ENCODE measurements at regions not wholly inside any gene's neighbourhood (a gene's known extent, or its start where the extent isn't known, plus 50 kb on each side); places are given as distances from the start of the nearest gene placed in this dataset.

GRCh38 chr1:24244519-24245268, 57.6 kb upstream of the IFNLR1 start:
- no peak for DNase-seq (ENCODE audit: low spot score in 2 of 2)
- intact Hi-C loops (cut with DNase I; ENCODE audit: low total_unique reads), result no loop called here
- no peak overlapping the region for H3K4me3 ChIP-seq (ENCODE audit: low read depth, poor library complexity, severe bottlenecking)
- WGBS, 2 donors, result 69 to 89% methylated on average over 2 of the region's 2 CpGs
- TF ChIP-seq POLR2A (IDR thresholded peaks at IDR 0.05), result no peak
- TF ChIP-seq, protein P1, sequence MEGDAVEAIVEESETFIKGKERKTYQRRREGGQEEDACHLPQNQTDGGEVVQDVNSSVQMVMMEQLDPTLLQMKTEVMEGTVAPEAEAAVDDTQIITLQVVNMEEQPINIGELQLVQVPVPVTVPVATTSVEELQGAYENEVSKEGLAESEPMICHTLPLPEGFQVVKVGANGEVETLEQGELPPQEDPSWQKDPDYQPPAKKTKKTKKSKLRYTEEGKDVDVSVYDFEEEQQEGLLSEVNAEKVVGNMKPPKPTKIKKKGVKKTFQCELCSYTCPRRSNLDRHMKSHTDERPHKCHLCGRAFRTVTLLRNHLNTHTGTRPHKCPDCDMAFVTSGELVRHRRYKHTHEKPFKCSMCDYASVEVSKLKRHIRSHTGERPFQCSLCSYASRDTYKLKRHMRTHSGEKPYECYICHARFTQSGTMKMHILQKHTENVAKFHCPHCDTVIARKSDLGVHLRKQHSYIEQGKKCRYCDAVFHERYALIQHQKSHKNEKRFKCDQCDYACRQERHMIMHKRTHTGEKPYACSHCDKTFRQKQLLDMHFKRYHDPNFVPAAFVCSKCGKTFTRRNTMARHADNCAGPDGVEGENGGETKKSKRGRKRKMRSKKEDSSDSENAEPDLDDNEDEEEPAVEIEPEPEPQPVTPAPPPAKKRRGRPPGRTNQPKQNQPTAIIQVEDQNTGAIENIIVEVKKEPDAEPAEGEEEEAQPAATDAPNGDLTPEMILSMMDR (IDR thresholded peaks at IDR 0.05), result no peak

- intact Hi-C loops (cut with DNase I; ENCODE audit: low total_unique reads), result no loop called here
- H3K4me3 ChIP-seq (ENCODE audit: low read depth, poor library complexity, severe bottlenecking), result no peak overlapping the region
- no peak for TF ChIP-seq POLR2A (IDR thresholded peaks at IDR 0.05)
- TF ChIP-seq, protein P1 (IDR thresholded peaks at IDR 0.05), result no peak
- 85 to 87% methylated on average over 8 of the region's 8 CpGs for WGBS, 2 donors
- DNase-seq (ENCODE audit: low spot score in 2 of 2), result no peak
These were observed 50.8 kb upstream of the IFNLR1 start for GRCh38 chr1:24237750-24238395.

- no peak for DNase-seq (ENCODE audit: low spot score in 2 of 2)
- intact Hi-C loops (cut with DNase I; ENCODE audit: low total_unique reads), result no loop called here
- H3K4me3 ChIP-seq (ENCODE audit: low read depth, poor library complexity, severe bottlenecking), result no peak overlapping the region
- TF ChIP-seq, protein P1 (IDR thresholded peaks at IDR 0.05), result no peak
- no peak for TF ChIP-seq POLR2A (IDR thresholded peaks at IDR 0.05)
- 40 to 47% methylated on average over 7 of the region's 7 CpGs for WGBS, 2 donors
These were observed 49.8 kb upstream of the IFNLR1 start for GRCh38 chr1:24236789-24237371.
